AG10803 (cell line): ENCODE measurements at regions not wholly inside any gene's neighbourhood (a gene's known extent, or its start where the extent isn't known, plus 50 kb on each side); places are given as distances from the start of the nearest gene placed in this dataset.

Experiments
- DNase-seq: peaks from one replicate; pipeline ENCODE4 v3.0.0; 2010; ENCODE audit warnings: low read depth
- H3K4me3 ChIP-seq: 2 replicates; pipeline ENCODE4 v1.5.1; 2011; ENCODE audit warnings: mild to moderate bottlenecking, low read length, control low read depth
- TF ChIP-seq, protein P1 (sequence below): conservative IDR thresholded peaks from 2 replicates; pipeline ENCODE4 v1.5.1; 2011; ENCODE audit warnings: mild to moderate bottlenecking, low read length, control low read depth, inconsistent platforms

DNA sequence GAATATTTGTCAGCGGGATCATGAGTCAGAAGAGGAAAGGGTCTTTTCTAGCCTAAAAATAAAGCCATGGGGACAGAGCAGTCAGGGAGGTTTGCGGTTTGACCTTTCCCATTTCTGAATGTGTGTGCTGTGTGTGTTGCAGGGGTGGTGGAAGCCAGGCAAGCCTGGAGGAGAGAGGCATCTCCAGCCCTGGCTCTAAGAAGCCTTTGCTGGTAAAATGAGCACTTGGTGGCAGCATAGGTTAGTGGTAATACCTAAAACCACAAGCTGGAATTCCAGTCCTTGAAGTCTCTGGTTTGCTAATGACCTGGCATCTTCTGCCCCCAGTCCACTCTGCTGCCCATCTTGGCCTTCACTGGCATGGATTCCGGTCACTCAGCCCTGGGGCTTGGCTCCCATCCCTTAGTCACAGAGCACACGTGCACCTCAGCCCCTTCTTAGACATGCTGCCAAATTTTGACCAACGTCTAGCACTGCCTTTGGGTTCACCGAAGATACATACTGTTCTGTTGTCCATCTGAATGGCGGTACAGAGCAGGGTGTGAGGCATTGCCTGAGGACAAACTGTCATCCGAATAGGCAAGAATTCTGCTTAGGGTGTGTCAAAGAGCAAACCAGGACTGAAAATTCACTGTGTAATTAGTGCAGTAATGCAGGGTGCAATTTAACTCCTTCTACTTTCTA lies 52.7 kb downstream of the KCNA5 start:
- TF ChIP-seq, protein P1, sequence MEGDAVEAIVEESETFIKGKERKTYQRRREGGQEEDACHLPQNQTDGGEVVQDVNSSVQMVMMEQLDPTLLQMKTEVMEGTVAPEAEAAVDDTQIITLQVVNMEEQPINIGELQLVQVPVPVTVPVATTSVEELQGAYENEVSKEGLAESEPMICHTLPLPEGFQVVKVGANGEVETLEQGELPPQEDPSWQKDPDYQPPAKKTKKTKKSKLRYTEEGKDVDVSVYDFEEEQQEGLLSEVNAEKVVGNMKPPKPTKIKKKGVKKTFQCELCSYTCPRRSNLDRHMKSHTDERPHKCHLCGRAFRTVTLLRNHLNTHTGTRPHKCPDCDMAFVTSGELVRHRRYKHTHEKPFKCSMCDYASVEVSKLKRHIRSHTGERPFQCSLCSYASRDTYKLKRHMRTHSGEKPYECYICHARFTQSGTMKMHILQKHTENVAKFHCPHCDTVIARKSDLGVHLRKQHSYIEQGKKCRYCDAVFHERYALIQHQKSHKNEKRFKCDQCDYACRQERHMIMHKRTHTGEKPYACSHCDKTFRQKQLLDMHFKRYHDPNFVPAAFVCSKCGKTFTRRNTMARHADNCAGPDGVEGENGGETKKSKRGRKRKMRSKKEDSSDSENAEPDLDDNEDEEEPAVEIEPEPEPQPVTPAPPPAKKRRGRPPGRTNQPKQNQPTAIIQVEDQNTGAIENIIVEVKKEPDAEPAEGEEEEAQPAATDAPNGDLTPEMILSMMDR = peak; percentile 40
- peak; percentile 80 for DNase-seq

DNA sequence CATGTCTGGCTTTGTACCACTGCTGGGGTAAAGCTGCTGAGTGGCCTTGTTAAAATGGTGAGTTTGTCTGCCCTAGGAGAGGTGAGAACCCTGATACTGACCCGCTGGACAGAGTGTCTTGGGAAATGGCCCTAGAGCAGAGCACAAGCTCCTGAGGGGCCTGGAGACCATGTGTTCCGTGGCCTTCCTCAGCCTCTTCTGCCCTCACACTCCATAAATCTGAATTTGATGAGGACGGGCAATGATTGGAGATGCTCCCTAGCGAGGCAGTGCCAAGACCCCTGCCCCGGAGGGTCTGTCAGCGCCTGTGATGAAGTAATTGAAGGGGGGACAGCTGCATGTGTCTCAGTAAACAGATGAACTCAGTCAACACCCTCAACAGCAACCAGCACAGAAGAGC lies 54.1 kb downstream of the KCNA5 start:
- no peak overlapping the region for H3K4me3 ChIP-seq
- TF ChIP-seq, protein P1 = no peak
- no peak for DNase-seq

More for the DNA sequence above, 52.7 kb downstream of the KCNA5 start:
- no peak overlapping the region for H3K4me3 ChIP-seq

DNA sequence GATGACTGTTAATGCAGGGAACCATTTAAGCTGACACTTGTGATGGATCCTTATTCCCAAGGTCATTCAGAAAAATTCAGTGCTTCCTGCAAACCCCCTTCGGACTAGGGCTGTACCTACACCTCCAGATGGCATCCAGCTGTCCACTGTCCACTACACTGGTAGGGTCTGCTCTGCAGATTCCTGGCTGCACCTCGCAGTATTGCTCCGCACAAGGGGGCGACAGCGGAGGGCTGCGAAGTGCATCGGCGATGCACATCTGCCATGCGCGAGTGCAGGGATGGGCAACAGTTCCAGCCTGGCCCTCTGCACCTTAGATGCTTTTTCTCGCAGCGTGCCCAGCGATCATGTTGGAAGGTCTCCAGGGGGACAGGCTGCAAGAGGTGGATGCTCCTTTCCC lies 55.5 kb downstream of the KCNA5 start:
- H3K4me3 ChIP-seq = no peak overlapping the region
- TF ChIP-seq, protein P1 = no peak
- no peak for DNase-seq

DNA sequence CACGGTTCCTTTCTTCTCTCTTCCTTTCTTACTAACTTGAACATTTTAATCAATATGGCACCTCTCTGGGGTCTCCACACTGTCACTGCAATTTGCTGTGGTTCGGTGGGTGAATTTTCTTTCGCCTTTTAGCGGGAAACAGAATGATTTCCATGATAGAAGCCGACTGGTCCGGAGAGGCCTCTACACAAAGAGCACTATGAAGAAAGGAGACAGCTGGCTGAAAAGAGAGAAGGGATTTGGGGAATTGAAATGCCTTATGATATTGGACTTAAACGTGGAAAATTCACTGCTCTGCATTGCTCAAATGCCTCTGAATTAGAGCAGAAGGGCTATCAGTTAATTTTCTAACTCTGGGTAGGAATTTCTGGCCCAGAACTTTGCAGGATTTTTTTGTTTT lies 55.9 kb downstream of the KCNA5 start:
- no peak overlapping the region for H3K4me3 ChIP-seq
- TF ChIP-seq, protein P1 = no peak
- peak; percentile 22 for DNase-seq

DNA sequence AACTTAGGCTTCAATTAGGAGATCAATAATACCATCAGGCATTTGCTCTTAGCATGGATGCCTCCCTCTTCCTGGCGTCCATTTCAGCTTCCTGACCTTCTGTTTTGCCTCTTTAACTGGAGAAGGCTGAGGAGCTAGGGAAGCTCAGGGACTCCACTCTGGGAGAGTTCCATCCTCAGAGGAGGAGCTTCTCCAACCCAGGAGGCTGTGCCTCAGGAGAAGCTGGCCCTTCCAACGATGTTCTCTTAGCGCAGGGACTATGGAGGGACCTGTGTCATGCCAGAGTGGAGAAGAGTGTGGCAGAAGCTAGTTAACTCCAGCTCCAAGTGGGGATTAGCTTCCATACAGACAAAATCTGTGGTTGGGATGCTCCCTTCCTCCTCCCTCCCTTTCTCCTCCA lies 58.0 kb downstream of the KCNA5 start:
- DNase-seq = no peak
- TF ChIP-seq, protein P1 = no peak
- no peak overlapping the region for H3K4me3 ChIP-seq

DNA sequence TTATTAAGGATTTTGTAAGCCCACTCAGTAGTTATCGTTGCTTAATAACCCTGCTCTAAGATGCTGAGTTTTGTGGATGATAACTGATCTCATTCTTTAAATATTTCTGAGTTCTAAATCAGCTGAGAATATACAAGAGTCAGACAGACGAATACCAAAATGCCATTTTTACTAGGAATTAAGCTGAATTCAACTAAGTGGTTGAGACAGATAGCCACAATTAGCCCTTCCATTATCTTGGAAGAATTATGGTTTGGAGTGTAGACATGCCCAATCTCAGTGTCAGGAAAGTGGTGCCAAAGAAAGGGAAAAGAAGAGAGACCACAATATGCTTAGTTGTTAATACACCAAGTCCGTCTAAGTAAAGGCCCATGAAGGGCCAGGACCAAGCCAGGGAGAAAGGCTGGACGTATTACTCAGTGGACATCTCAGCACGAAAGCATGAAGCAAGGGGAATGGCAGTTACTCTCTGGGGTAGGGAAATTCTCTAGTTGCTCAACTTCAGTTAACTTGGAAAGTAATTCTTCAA lies 58.6 kb downstream of the KCNA5 start:
- TF ChIP-seq, protein P1 = no peak
- DNase-seq = peak; percentile 92

DNA sequence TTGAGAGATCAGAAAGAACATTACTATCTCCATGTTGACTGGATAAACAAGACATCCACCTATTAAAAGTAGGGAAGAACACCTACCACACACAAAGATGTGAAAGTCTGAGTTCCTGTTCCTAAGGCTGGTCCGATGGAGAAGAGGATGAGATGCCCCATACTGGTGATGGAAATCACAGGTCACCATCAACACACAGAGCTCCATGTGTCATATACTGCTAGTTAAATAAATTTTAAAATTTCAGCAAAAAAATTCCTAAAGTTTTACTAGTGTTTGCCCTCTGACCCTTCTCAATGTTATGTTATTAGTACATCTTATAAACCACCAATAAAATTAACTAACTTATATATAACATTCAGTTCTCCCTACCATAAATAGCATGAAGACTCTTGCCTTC lies 59.1 kb downstream of the KCNA5 start:
- DNase-seq = no peak
- H3K4me3 ChIP-seq = no peak overlapping the region
- TF ChIP-seq, protein P1 = no peak

More for the DNA sequence above, 58.6 kb downstream of the KCNA5 start:
- H3K4me3 ChIP-seq = no peak overlapping the region
